ENCODE measurements at regions not wholly inside any gene's neighbourhood (a gene's known extent, or its start where the extent isn't known, plus 50 kb on each side); places are given as distances from the start of the nearest gene placed in this dataset.

DNA sequence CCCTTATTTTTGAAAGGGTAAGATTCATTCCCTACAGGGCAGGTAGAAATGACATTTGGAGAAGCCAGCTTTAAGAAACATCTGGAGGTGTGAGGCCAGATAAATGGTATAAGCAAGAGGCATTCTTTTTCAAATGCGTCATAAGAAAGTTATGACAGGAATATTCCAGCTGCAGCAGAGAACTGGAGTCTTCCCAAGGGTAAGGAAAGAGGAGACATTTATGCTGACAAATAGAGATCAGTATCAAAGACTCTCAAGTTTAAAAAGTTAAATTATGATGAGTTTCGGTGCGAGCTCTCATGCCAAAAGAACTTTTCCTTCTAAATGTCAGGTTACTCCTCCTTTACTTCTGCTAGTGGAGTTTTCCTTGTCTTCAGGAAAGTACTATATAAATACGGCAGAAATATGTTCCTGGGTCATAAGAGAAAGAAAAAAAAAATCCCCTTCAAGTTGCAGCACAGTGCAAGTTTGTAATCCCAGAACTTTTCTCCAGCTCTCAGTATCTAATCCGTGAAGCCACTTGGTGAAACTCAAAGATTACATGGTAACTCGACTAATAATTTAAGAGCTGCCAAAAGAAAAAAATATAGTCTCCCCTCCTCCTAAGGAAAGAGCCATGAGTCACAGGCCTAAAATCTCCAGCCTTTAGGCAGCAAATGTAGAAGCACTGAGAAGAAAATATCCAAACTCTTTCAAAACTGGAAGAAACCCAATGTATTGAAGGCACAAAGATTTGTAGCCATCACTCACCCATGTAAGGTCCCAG is 428.1 kb downstream of the MEIS1 start:
- Histone ChIP-seq H2AFZ (replicated peaks; ENCODE audit: low read length, poor library complexity) (no peak overlapping the region), H3K4me1 (ENCODE audit: control insufficient read depth, insufficient read depth, low read length) (peaks cover 22% of the 10 kb centered on the region), H3K9me3 (ENCODE audit: control insufficient read depth, insufficient read depth, low read length) (no peaks in the 10 kb centered on the region), H4K8ac (ENCODE audit: low read depth in 2 of 2, low read length in 2 of 2) (peak overlapping the region; percentile 83), H4K91ac (ENCODE audit: insufficient read depth, low read depth, low read length) (peak overlapping the region; percentile 94), H4K5ac (ENCODE audit: low read depth, low read length) (peak overlapping the region; percentile 100), H3K27me3 (ENCODE audit: control insufficient read depth, insufficient read depth, low read length) (no peaks in the 10 kb centered on the region), H3K14ac (replicated peaks; ENCODE audit: low read depth, low read length) (peak overlapping the region; percentile 88), H3K23ac (ENCODE audit: low read depth, low read length) (peak overlapping the region; percentile 97), H3K9me1 (ENCODE audit: insufficient read depth, low read length) (peaks cover 10% of the 10 kb centered on the region), H2BK120ac (ENCODE audit: low read depth, low read length) (peak overlapping the region; percentile 95), H3K79me1 (ENCODE audit: low read depth in 1 of 2, low read length in 2 of 2) (peaks cover 0 to 18% of the 10 kb centered on the region in 2 experiments; a peak in 3 of 4 replicates), H2BK15ac (ENCODE audit: low read depth, low read length) (peak overlapping the region; percentile 89), H2AK5ac (ENCODE audit: low read depth, low read length) (peak overlapping the region; percentile 78), H3K18ac (ENCODE audit: low read depth, low read length) (peak overlapping the region; percentile 100), H3K4ac (ENCODE audit: low read depth, low read length) (peak overlapping the region; percentile 92), H3K56ac (ENCODE audit: extremely low read depth, insufficient read depth, low read length) (peak overlapping the region; percentile 91), H3K36me3 (ENCODE audit: control insufficient read depth, insufficient read depth, low read length) (no peaks in the 10 kb centered on the region), H3K9ac (ENCODE audit: low read depth, low read length) (peak overlapping the region; percentile 76), H2BK20ac (ENCODE audit: low read depth, low read length) (peak overlapping the region; percentile 99), H3K27ac (ENCODE audit: insufficient read depth, low read length) (peak overlapping the region; percentile 99), H3K4me2 (ENCODE audit: low read depth, low read length) (peak overlapping the region; percentile 89), H2BK5ac (ENCODE audit: low read depth, low read length, poor library complexity, severe bottlenecking) (peak overlapping the region; percentile 92), H4K20me1 (ENCODE audit: insufficient read depth, low read length) (no peaks in the 10 kb centered on the region), H3K4me3 (ENCODE audit: insufficient read depth, low read depth, low read length) (peak overlapping the region; percentile 14; the same call in 1 of the 2 replicates), H2AK9ac (replicated peaks; ENCODE audit: low read depth, low read length, poor library complexity) (no peak overlapping the region)
- in situ Hi-C loops (cut with MboI; ENCODE audit: low sequenced_read_pairs) (no loop called here), intact Hi-C loops (cut with micrococcal nuclease) (loop anchor here (1.0 kb wide), 1 partner anchor 10 kb away; no protein-coding TSS in a partner anchor), dilution Hi-C loops (cut with HindIII; ENCODE audit: low sequenced_read_pairs, unreplicated experiment) (no loop called here)
- no TSS peak for BruUV-seq (replicated peaks)
- POLR2A ChIA-PET (ENCODE audit: unreplicated experiment) = interaction anchor here (0.7 kb wide), 1 partner anchor 424 kb away, joined by 3 read pairs; no protein-coding TSS in a partner anchor
- ATAC-seq (ENCODE audit: low read depth) (peak; percentile 74), DNase-seq (peak; percentile 90)
- CTCF ChIA-PET = interaction anchor here (0.6 kb wide), 2 partner anchors 53 to 115 kb away, joined by 3 read pairs; no protein-coding TSS in a partner anchor
- 22% methylated on average over 1 of the region's 6 CpGs; no CpG with 5 or more reads in 1 of the 2 experiments for WGBS, 2 experiments (ENCODE audit: extremely low coverage in 2 of 2, insufficient read length in 1 of 2)
- TF ChIP-seq USF2 (IDR thresholded peaks at IDR 0.05; ENCODE audit: low read depth, low read length) (no peak), POLR2A (IDR thresholded peaks at IDR 0.05; ENCODE audit: low read depth, low read length) (no peak), SMC3 (IDR thresholded peaks at IDR 0.05; ENCODE audit: low read depth, low read length) (no peak), MAFK (IDR thresholded peaks at IDR 0.05; ENCODE audit: low read depth, low read length) (peak; percentile 43; the same call in 1 of the 2 replicates), CHD1 (IDR thresholded peaks at IDR 0.05; ENCODE audit: low read depth, low read length) (no peak), CEBPB (IDR thresholded peaks at IDR 0.05; ENCODE audit: low read depth, low read length) (0 out of 2 replicates have a peak, but pooled peaks have one; percentile 11), ELK1 (IDR thresholded peaks at IDR 0.05; ENCODE audit: borderline replicate concordance, low read depth, low read length) (no peak), MXI1 (IDR thresholded peaks at IDR 0.05; ENCODE audit: borderline replicate concordance, low read depth, low read length) (no peak), RFX5 (IDR thresholded peaks at IDR 0.05; ENCODE audit: low read depth, low read length) (no peak), RCOR1 (IDR thresholded peaks at IDR 0.05; ENCODE audit: insufficient replicate concordance, low read length) (no peak), FOS (IDR thresholded peaks at IDR 0.05; ENCODE audit: low read depth, low read length) (no peak; the same call in 1 of the 2 replicates), NFE2L2 (IDR thresholded peaks at IDR 0.05; ENCODE audit: low read depth, low read length) (no peak), MAZ (IDR thresholded peaks at IDR 0.05; ENCODE audit: borderline replicate concordance, low read depth, low read length) (no peak), RAD21 (IDR thresholded peaks at IDR 0.05; ENCODE audit: low read length) (no peak; the same call in 1 of the 2 replicates)

All from IMR-90 (cell line).